Endothelial cell of umbilical vein (primary cell): ENCODE measurements at regions not wholly inside any gene's neighbourhood (a gene's known extent, or its start where the extent isn't known, plus 50 kb on each side); places are given as distances from the start of the nearest gene placed in this dataset.

ENCODE experiments used
- BruUV-seq: library from RNA; stranded (reverse); fragments of 400-500 nt; replicated peaks from 2 replicates; lab custom pipeline; 2021; lab: Mats Ljungman, UMichigan
- CTCF ChIA-PET: fragments of 300-600, 350-600 bp; sonication (Branson Sonifier 250); formaldehyde crosslinking; loops from one replicate; lab custom pipeline; 2021; ENCODE audit warnings: antibody characterized with exemption, inconsistent platforms; lab: Charles Lee
- POLR2A ChIA-PET: fragments of 300-600, 350-600 bp; sonication (Branson Sonifier 250); formaldehyde crosslinking; loops from one replicate; lab custom pipeline; 2021; ENCODE audit warnings: antibody characterized with exemption, inconsistent platforms; lab: Charles Lee
- DNase-seq: peaks from one replicate; pipeline ENCODE4 v3.0.0-alpha.2; 2011; ENCODE audit warnings: low read depth, low spot score
- FAIRE-seq: peaks from 2 replicates; lab custom pipeline; 2011; peaks lifted over from hg19 to GRCh38; lab: Jason Lieb, UNC
- H2AFZ ChIP-seq: 2 replicates; pipeline ENCODE4 v1.6.0; 2012; ENCODE audit warnings: low read depth, low read length, control low read depth, inconsistent platforms
- H3K27ac ChIP-seq: 2 replicates; pipeline ENCODE4 v1.5.1; 2011; ENCODE audit warnings: low read depth, mild to moderate bottlenecking, control low read depth, low read length, moderate library complexity; ENCODE audit not compliant: insufficient read depth
- H3K27me3 ChIP-seq, 2 experiments: 2 replicates each; pipeline versions ENCODE4 v1.6.0 to v1.6.1; 2011; ENCODE audit warnings: low read length in 2 of 2, mixed read lengths in 1 of 2; ENCODE audit not compliant: control insufficient read depth in 2 of 2, insufficient read depth in 2 of 2
- H3K36me3 ChIP-seq, 2 experiments: 2 replicates in 1 of 2; 3 replicates in 1 of 2; pipeline ENCODE4 v1.5.1; 2011; ENCODE audit warnings: low read length in 2 of 2, mild to moderate bottlenecking in 1 of 2, moderate library complexity in 1 of 2; ENCODE audit not compliant: control insufficient read depth in 2 of 2, insufficient read depth in 2 of 2; ENCODE audit errors: extremely low read depth in 1 of 2
- H3K4me1 ChIP-seq: 3 replicates; pipeline ENCODE4 v1.5.1; 2011; ENCODE audit warnings: mild to moderate bottlenecking, low read length; ENCODE audit not compliant: control insufficient read depth, insufficient read depth; ENCODE audit errors: extremely low read depth
- H3K4me2 ChIP-seq: 2 replicates; pipeline ENCODE4 v1.6.1; 2011; ENCODE audit warnings: low read length, control low read depth, mixed read lengths; ENCODE audit not compliant: insufficient read depth
- H3K4me3 ChIP-seq, 3 experiments: fragments of 200-600 bp in 1 of 3; sonication (generic), shearing (Covaris generic) in 1 of 3; replicated peaks in 1 of 3; 2 replicates each; pipeline ENCODE4 v1.5.1; 2011 to 2016; ENCODE audit warnings: control low read depth in 3 of 3, low read length in 3 of 3, mild to moderate bottlenecking in 2 of 3, inconsistent platforms in 1 of 3, low read depth in 1 of 3, moderate library complexity in 1 of 3; ENCODE audit not compliant: insufficient read depth in 1 of 3
- H3K79me2 ChIP-seq: 2 replicates; pipeline ENCODE4 v1.6.0; 2012; ENCODE audit warnings: low read length, inconsistent platforms; ENCODE audit not compliant: control insufficient read depth, insufficient read depth
- H3K9ac ChIP-seq: replicated peaks from 2 replicates; pipeline ENCODE3; 2011; ENCODE audit warnings: low read length, control low read depth; ENCODE audit not compliant: insufficient read depth; ENCODE audit errors: extremely low read depth
- H3K9me1 ChIP-seq: replicated peaks from 3 replicates; pipeline ENCODE4 v1.6.0; 2011; ENCODE audit warnings: mild to moderate bottlenecking, low read length; ENCODE audit not compliant: control insufficient read depth, insufficient read depth; ENCODE audit errors: extremely low read depth
- H3K9me3 ChIP-seq: replicated peaks from 2 replicates; pipeline ENCODE4 v1.5.1; 2012; ENCODE audit warnings: low read length, inconsistent platforms; ENCODE audit not compliant: control insufficient read depth, insufficient read depth
- H4K20me1 ChIP-seq: replicated peaks from 2 replicates; pipeline ENCODE3; 2011; ENCODE audit warnings: mild to moderate bottlenecking, low read length; ENCODE audit not compliant: control insufficient read depth, insufficient read depth; ENCODE audit errors: extremely low read depth
- CTCF ChIP-seq, 2 donors: IDR thresholded peaks; 1 replicate in 1 of 2; 2 replicates in 1 of 2; pipeline ENCODE4 v1.5.1; 2011; ENCODE audit warnings: low read length in 2 of 2, mild to moderate bottlenecking in 2 of 2, moderate library complexity in 2 of 2, control low read depth in 1 of 2, inconsistent platforms in 1 of 2, low read depth in 1 of 2; ENCODE audit not compliant: insufficient read depth in 1 of 2; ENCODE audit errors: extremely low read depth in 1 of 2
- EZH2 ChIP-seq: IDR thresholded peaks from 2 replicates; pipeline ENCODE4 v1.6.1; 2012; ENCODE audit warnings: borderline replicate concordance, low read depth, mild to moderate bottlenecking, moderate library complexity, low read length, inconsistent platforms; ENCODE audit not compliant: severe bottlenecking
- FOS ChIP-seq: IDR thresholded peaks from 2 replicates; pipeline ENCODE4 v1.6.1; 2011; ENCODE audit warnings: mild to moderate bottlenecking, low read length, moderate library complexity, borderline replicate concordance; ENCODE audit not compliant: insufficient read depth
- GATA2 ChIP-seq: IDR thresholded peaks from 2 replicates; pipeline ENCODE4 v1.7.0; 2011; ENCODE audit warnings: low read depth, mild to moderate bottlenecking, moderate library complexity, mixed read lengths, low read length; ENCODE audit not compliant: insufficient read length, insufficient read depth
- JUN ChIP-seq: IDR thresholded peaks from 2 replicates; pipeline ENCODE4 v1.6.1; 2011; ENCODE audit warnings: borderline replicate concordance, low read depth; ENCODE audit not compliant: insufficient read length, insufficient read depth
- MAX ChIP-seq: IDR thresholded peaks from 2 replicates; pipeline ENCODE4 v1.6.1; 2011; ENCODE audit not compliant: insufficient read depth, insufficient read length
- MYC ChIP-seq: IDR thresholded peaks from one replicate; pipeline ENCODE4 v1.6.1; 2011; ENCODE audit warnings: mild to moderate bottlenecking, low read depth, low read length
- POLR2A ChIP-seq: IDR thresholded peaks from 2 replicates; pipeline ENCODE4 v1.6.1; 2012; ENCODE audit warnings: low read depth, mild to moderate bottlenecking, control low read depth, low read length
- POLR2AphosphoS5 ChIP-seq: IDR thresholded peaks from 2 replicates; pipeline ENCODE4 v1.6.1; 2012; ENCODE audit warnings: low read depth, mild to moderate bottlenecking, control low read depth, low read length, moderate library complexity; ENCODE audit not compliant: insufficient read depth
- dilution Hi-C: fragments of 300-500 bp; cut with MboI; formaldehyde crosslinking; loops from one replicate; pipeline ENCODE4 v1.15.0; 2019; ENCODE audit warnings: low sequenced_read_pairs; ENCODE audit not compliant: extremely low pct_ligation_motif_present
- intact Hi-C: fragments of 100-400 bp; cut with micrococcal nuclease; formaldehyde crosslinking; loops from one replicate; pipeline ENCODE4 v1.10.0; 2022

- intact Hi-C loops, result no loop called here
- H3K9ac ChIP-seq, result no peak overlapping the region
- ChIA-PET CTCF (interaction anchor here (2.9 kb wide), 1 partner anchor 120 kb away, joined by 25 read pairs; no protein-coding TSS in a partner anchor), POLR2A (no interaction called here)
- dilution Hi-C loops, result no loop called here
- no peaks in the 10 kb centered on the region for H3K9me3 ChIP-seq
- no peaks in the 10 kb centered on the region for H3K4me1 ChIP-seq
- no TSS peak for BruUV-seq
- no peaks in the 10 kb centered on the region for H3K79me2 ChIP-seq
- no peak overlapping the region for H3K4me3 ChIP-seq
- FAIRE-seq (no peak), DNase-seq (no peak)
- TF ChIP-seq MYC, result no peak
- no peak overlapping the region for H3K4me2 ChIP-seq
- no peaks in the 10 kb centered on the region for H4K20me1 ChIP-seq
- H3K36me3 ChIP-seq, result no peaks in the 10 kb centered on the region
- H3K27me3 ChIP-seq, result peaks cover under 1 to 4% of the 10 kb centered on the region in 2 experiments
- no peaks in the 10 kb centered on the region for H3K9me1 ChIP-seq
- no peak overlapping the region for H2AFZ ChIP-seq
- no peak overlapping the region for H3K27ac ChIP-seq
Observed at GRCh38 chr17:77893144-77894044, 65.1 kb upstream of the TNRC6C start.

GRCh38 chr17:77894126-77894956 is 64.2 kb upstream of the TNRC6C start:
- BruUV-seq, result no TSS peak
- Histone ChIP-seq H3K27ac (no peak overlapping the region), H3K79me2 (no peaks in the 10 kb centered on the region), H3K4me3 (no peak overlapping the region), H4K20me1 (no peaks in the 10 kb centered on the region), H3K9me3 (no peaks in the 10 kb centered on the region), H3K27me3 (no peaks in the 10 kb centered on the region), H3K9ac (no peak overlapping the region), H2AFZ (no peak overlapping the region), H3K4me1 (no peaks in the 10 kb centered on the region), H3K4me2 (no peak overlapping the region), H3K36me3 (no peaks in the 10 kb centered on the region), H3K9me1 (no peaks in the 10 kb centered on the region)
- intact Hi-C loops (no loop called here), dilution Hi-C loops (no loop called here)
- no peak for FAIRE-seq
- no peak for DNase-seq
- ChIA-PET POLR2A (interaction anchor here (2.1 kb wide), 1 partner anchor 64 kb away, joined by 6 read pairs; the partner anchor contains the start of gene TNRC6C), CTCF (interaction anchor here (1.0 to 2.9 kb wide), 3 partner anchors 35 to 125 kb away, joined by 3 to 25 read pairs (median 4); no protein-coding TSS in a partner anchor)
- TF ChIP-seq POLR2AphosphoS5 (no peak), JUN (no peak), CTCF (IDR thresholded peaks at IDR 0.05; ENCODE audit: extremely low read depth in 1 of 2, insufficient read depth in 1 of 2, low read depth in 1 of 2, low read length in 2 of 2) (no peak), MAX (no peak), FOS (no peak), POLR2A (no peak), MYC (no peak), GATA2 (no peak), EZH2 (no peak)
